ENCODE measurements at regions not wholly inside any gene's neighbourhood (a gene's known extent, or its start where the extent isn't known, plus 50 kb on each side); places are given as distances from the start of the nearest gene placed in this dataset.

- no peak for DNase-seq (ENCODE audit: low spot score)
Observed at GRCh38 chrX:6694221-6694620, 159.3 kb upstream of the VCX3A start.

GRCh38 chrX:6693051-6693450, 158.1 kb upstream of the VCX3A start:
- DNase-seq (ENCODE audit: low spot score), result no peak

GRCh38 chrX:6685489-6685888, 150.6 kb upstream of the VCX3A start:
- DNase-seq (ENCODE audit: low spot score), result no peak

GRCh38 chrX:6683353-6683752, 148.4 kb upstream of the VCX3A start:
- DNase-seq (ENCODE audit: low spot score), result no peak

- no peak for DNase-seq (ENCODE audit: low spot score)
Observed at GRCh38 chrX:6681521-6682145, 146.7 kb upstream of the VCX3A start.

- no peak for DNase-seq (ENCODE audit: low spot score)
Observed at GRCh38 chrX:6679988-6680387, 145.1 kb upstream of the VCX3A start.

GRCh38 chrX:6679550-6679949, 144.6 kb upstream of the VCX3A start:
- no peak for DNase-seq (ENCODE audit: low spot score)

- no peak for DNase-seq (ENCODE audit: low spot score)
Observed at GRCh38 chrX:6678313-6678712, 143.4 kb upstream of the VCX3A start.

GRCh38 chrX:6674734-6675133, 139.8 kb upstream of the VCX3A start:
- DNase-seq (ENCODE audit: low spot score), result no peak

GRCh38 chrX:6667048-6667768, 132.3 kb upstream of the VCX3A start:
- DNase-seq (ENCODE audit: low spot score), result no peak

GRCh38 chrX:6666624-6667023, 131.7 kb upstream of the VCX3A start:
- no peak for DNase-seq (ENCODE audit: low spot score)

GRCh38 chrX:6661736-6662135, 126.8 kb upstream of the VCX3A start:
- DNase-seq (ENCODE audit: low spot score), result no peak

- DNase-seq (ENCODE audit: low spot score), result no peak
Observed at GRCh38 chrX:6660567-6661264, 125.8 kb upstream of the VCX3A start.

GRCh38 chrX:6645216-6645615, 110.3 kb upstream of the VCX3A start:
- no peak for DNase-seq (ENCODE audit: low spot score)

GRCh38 chrX:6644411-6644810, 109.5 kb upstream of the VCX3A start:
- no peak for DNase-seq (ENCODE audit: low spot score)

- DNase-seq (ENCODE audit: low spot score), result no peak
Observed at GRCh38 chrX:6640727-6641126, 105.8 kb upstream of the VCX3A start.

- no peak for DNase-seq (ENCODE audit: low spot score)
Observed at GRCh38 chrX:6614506-6614905, 79.6 kb upstream of the VCX3A start.

GRCh38 chrX:6599230-6599860, 64.4 kb upstream of the VCX3A start:
- DNase-seq (ENCODE audit: low spot score), result no peak

Measured in Ammon's horn (tissue), 1 donor.